Activated CD8-positive, alpha-beta memory T cell treated with anti-CD3 and anti-CD28 coated beads for 4 hours (primary cell): ENCODE measurements at regions not wholly inside any gene's neighbourhood (a gene's known extent, or its start where the extent isn't known, plus 50 kb on each side); places are given as distances from the start of the nearest gene placed in this dataset.

Experiments used
- DNase-seq, 2 donors: peaks; one replicate each; pipeline ENCODE4 v3.0.0-alpha.2; 2020; ENCODE audit warnings: low read depth in 2 of 2

DNA sequence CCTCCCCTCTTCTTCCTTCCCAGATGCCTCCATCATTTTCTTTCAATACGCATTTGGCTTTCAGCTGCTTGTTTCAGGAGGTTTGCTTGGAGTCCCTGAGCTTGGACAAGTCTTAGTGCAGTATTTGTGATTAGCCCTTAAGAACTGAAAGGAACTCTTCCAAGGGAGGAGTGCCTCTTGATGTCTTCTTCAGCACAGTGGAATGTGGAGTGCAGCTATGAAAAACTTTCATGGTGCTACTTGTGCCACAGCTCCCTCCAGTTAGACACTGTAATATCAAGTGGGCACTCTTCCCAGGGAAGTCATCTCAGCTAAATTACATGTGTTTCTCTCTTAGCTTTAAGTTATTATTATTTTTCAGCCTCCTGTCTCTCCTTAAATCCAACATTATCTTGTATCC is 173.1 kb downstream of the NECTIN3 start:
- DNase-seq, result no peak

DNA sequence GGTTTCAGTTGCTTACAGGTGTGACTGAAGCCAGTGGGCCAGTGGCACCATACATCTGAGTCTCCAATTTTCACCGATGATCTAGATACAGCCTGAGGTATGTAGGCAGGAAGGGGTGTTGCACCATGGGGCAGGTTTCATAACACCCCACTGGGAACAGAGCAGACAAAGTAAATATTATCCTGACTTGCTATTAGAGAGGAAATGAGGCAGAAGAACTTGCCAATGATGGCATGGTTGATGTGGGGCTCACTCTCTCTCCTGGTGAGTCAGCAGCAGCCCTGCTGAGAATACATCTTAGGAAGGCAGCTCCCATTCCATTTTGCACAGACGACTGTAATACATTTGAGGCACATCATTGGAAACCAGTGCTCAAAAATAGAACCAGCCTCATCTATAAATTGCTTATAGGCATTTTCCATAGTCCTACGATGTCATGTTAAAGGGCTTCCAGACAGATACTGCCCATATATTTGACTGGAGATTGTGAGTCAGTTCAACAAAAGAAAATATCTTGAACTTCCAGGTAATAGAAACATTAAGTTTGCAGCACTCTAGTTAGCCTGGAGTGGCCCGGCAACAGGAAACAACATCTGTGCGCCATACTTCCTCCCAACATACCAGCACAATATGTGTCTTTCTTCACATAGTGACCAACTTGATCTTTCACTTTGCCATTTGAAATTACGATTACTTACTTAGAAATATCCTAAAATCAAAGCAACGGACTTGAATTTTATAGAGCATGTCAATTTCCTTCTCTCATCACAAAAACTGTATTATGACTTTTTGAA is 175.5 kb downstream of the NECTIN3 start:
- no peak for DNase-seq

DNA sequence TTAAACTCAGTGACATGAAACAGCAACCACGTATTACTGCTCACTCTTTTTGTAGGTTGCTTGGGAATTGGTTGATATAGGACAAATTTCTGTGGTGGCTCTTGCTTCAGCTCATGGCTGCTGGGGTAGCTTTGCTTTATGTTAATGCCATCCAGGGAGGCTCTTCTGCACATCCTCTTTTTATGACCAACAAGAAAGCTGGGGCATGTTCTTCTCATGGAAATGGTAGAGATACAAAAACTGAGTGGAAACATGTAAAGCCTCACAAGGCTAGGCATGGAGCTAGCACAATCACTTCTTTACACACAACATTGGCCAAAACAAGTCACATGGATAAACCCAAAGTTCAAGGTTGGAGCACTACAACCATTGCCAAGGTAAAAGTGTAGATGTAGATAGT is 176.8 kb downstream of the NECTIN3 start:
- no peak for DNase-seq

DNA sequence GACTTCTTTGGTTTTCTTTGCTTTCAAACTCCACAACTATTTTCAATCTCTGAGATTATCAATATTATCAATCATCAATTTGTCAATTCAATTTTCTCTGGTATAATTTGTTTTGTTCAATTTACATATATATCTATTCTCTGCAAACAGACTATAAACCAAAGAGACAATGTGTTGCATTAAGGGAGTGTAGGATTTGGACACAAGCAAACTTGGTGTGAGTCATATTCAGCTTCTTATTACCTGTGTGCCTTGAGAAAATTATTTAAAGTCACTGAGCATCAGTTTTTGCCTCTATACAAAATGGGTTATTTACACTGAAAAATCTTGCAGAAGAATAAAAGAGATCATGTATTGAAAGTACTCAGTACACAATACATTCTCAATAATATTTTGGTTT is 177.8 kb downstream of the NECTIN3 start:
- DNase-seq, result no peak

DNA sequence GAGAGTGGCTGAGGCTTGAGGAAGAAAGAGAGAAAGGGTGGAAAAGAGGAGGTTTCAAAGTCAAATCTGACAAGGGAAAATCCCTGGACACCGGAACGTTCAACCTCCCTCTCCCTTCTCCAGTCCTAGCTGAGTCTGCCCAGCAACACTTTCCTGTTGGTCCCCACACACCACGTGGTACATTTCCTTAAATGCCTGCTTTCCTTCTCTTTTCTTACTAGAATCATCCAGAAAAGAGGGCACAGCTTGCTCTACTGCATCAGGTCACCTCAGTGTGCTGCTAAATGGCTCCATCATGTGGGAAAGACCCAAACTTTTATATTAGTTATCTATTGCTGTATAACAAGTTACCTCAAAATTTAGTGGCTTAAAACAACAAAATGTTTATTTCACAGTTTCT is 181.2 kb downstream of the NECTIN3 start:
- DNase-seq, result no peak

DNA sequence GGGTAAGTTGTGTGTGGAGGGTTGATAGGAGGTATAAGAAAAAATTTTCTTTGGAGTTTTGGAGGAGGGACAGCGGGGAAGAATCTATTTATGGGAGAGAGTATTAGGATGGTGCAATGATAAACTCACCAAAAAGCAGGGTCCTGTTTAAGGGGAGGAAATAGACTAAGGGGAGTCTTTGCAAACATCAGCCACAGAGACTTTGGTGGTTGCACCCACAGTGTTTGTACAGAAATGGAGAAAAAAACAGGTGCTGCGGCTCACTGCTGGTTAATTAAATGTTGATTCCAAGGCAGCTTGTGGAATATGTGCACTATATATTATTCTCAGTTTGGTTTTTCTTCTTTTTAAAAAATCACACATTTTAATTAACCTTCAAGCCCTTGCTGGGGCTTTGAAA is 182.1 kb downstream of the NECTIN3 start:
- DNase-seq, result no peak

DNA sequence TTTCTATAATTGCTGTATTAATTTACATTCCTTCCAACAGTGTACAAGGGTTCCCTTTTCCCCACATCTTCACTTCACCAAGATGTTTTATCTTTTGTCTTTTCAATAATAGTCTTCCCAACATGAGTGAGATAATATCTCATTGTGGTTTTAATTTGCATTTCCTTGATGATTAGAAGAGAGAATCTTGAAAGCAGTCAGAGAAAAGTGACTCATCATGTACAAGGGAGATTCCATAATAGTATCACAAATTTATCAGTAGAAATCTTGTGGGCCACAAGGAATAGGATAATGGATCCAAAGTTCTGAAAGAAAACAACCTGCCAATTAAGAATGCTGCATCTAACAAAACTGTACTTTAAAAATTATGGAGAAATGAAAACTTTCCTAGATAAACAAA is 189.3 kb downstream of the NECTIN3 start:
- DNase-seq, result no peak

DNA sequence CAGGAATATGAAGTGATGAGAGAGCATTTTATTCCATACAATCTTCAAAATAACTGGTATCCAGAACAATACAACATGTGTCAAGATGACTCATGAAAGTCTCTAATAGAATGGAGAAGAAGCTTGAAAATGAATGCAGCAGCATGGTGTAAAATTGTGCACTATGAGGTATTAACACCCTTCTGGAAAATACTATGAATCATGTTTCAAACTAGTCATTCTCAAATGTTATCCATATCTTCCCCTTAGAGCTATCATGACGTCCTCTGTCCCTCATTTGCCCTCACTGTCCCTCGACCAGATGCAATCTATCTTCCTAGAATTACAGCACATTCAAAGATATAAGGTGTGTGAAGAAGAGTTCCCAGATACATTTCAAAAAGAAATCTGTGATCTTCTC is 198.2 kb downstream of the NECTIN3 start:
- DNase-seq, result no peak

DNA sequence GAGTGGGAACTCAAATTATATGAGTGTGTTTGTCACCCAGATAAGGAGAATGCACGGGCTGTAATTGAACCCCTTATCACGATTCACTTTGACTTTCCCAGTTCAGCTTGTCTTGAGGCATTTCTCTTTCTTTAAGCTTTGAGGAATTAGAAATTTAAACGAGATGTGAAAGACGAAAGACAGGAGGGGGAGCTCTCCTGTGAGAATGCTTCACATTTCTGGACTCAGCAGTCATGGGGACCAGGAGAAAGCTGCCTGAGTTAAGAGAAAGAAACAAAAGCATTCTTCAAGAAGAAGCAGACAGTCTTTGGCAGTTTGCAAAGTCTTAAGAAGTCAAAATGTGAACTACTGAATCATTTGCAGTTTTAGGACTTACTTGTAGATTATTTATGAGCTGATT is 205.6 kb downstream of the NECTIN3 start:
- DNase-seq, result no peak

DNA sequence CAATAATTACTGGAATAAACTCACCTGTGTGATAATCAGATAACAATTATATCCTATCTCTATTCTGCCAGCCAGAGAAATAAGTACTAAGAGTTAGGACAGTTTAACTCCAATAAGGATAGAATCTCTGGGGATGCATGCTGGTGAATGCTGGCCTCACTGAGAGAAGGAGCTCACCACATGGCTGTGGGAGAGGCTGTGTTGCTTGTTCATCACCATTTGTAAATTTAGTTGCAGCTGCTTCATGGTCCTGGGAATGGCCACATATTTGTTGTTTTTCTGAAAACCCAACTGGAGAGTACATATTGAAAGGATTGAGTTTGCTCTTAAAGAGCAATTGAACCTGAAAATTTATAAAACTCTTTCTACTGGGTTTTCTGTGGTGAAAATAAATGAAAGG is 207.3 kb downstream of the NECTIN3 start:
- no peak for DNase-seq

DNA sequence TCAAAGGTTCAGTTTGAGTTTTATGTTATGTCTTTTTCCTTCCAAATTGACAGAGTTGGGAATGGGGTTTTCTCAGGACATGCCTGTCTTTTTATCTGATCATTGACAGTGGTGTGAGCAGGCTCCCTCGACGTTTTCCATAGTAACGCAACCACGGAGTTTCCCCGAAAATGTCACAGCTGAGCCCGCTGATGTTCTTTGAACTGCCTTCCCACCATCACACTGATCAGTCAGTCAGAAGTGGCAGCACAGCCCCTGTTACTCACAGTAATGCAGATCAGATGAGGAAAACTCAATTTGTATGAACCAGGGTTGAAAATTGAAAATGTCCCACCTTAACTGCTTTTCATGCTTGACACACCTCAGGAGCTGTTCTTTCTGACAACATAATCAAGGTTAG is 210.4 kb downstream of the NECTIN3 start:
- no peak for DNase-seq

DNA sequence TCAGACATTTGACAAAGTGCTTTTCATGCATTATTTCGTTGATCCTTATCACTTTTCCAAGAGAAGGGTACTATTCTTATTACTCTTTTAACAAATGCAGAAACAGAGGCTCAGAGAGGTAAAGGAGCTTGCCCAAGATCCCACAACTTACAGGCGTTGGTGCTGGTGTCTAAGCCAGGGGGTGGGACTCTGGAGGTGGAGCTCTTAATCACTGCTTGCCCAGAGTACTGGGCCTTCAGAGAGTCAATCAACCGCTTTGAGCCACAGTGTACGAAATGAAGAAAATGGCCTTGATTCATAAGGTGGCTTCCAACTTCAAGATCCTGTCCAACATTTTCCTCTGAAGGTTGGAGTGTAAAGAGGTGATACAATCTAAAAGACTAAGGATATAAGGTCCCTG is 211.5 kb downstream of the NECTIN3 start:
- DNase-seq, result no peak

DNA sequence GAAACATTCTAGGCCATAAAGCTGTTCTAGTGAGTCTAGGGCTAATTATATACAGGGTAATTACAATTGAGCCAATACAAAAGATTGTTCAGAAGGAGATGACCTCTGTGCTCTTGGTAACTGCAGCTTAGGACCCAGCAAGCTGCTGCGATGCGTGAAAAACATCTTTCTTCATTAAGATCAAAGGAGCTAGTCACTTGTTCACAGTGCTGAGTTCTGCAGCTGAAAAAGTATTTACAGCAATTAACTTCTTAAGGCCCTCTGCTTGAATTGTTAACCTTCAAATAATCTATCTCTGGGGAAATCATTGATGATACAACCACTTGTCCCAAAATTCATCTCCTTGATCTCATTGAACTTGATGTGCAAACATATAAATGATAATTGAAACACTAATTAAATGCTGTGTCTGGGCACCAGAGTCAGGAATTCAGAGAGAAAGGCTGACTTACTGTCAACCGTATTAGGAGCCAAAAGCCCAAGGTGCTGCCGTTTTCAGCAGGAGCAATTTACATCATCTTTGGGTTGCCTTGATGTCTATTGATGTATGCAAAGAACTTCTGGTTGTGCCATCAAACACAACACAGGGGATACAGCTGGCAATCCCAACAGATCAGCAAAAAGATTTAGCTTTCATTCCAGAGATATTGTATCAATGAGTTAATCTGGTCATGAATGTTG is 213.0 kb downstream of the NECTIN3 start:
- no peak for DNase-seq

DNA sequence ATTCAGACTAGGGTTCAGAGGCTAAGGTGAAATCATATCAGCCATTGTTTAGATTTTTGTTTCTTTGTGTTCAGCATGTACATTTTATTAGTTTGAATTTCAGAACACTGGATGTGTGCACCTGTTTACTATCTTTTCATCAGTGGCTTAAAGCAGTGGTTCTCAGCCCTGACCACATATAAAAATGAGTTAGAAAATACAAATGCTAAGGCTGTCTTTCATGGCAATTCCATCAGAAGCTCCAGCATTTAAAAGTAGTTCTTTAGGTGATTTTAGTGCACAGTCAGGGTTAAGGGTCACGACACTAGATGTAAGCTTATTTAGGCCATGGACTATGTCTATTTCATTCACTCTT is 213.5 kb downstream of the NECTIN3 start:
- DNase-seq, result no peak

DNA sequence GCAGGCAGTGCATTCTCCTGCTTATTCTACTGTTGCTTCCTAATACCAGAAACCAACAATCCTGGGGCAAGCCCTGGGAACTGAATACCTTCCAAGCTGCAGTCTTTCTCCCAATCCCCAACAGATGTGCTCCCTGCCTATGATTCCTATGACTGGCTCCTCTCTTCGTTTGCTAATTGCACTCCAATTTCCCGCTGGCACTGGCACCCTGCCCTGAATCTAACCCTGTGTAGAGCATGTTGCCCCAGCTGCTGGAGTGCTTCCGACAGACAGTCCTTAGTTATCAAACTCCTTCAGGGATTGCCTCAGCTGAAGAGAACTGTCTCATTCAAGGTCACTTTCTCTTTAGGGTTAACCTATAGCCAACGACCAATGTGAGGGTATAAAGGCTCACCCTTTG is 214.1 kb downstream of the NECTIN3 start:
- DNase-seq, result no peak

DNA sequence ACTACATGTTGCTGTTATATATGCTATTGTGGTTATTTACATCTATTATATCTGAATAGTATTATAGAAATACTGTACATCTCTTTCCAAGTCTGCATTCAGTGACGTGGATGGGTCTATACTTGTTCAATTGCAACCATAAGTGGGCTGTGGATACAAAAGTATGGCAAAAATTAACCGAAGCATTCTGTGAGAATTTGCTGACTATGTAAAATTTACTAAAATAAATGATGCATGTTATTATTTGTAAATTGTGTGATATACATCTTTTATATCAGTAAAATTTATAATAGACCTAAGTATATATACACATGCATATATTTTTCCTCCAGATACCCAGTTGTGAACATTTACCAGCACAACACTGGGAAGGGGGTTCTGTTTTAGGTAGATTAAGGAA is 215.1 kb downstream of the NECTIN3 start:
- DNase-seq, result no peak

DNA sequence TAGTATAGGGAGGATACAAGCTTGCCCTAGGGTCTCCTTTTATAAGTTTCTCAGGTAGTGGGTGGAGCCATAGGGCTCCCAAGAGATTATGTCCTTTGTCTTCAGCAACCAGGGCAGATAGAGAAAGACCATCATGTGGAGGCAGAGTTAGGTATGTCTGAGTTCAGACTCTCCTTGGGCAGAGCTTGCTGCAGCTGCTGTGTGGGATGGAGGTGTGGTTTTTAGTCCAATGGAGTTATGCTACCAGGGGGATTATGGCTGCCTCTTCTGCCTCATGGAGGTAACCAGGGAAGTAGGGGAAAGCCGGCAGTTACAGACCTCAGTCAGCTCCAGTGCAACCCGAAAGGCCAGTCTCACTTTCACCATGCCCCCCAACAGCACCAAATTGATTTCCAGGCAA is 220.5 kb downstream of the NECTIN3 start:
- DNase-seq, result no peak

DNA sequence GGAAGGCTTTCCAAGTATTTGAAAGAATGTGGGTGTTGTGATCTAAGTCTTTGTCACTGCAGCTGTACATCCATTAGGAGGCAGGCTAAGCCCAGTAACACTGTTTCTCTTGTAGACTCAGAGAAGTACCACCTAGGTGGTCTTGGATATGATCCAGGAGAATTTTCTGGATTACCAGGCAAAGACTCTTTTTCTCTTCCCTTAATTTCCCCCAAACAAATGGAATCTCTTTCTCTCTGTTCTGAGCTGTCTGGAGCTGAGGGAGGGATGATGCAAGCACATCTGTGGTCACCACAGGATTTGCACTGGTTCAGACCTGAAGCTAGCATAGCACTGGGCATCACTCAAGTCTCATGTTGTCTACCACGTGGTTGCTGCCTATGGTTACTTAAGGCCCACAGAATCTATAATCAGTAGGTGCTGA is 227.6 kb downstream of the NECTIN3 start:
- DNase-seq, result no peak

DNA sequence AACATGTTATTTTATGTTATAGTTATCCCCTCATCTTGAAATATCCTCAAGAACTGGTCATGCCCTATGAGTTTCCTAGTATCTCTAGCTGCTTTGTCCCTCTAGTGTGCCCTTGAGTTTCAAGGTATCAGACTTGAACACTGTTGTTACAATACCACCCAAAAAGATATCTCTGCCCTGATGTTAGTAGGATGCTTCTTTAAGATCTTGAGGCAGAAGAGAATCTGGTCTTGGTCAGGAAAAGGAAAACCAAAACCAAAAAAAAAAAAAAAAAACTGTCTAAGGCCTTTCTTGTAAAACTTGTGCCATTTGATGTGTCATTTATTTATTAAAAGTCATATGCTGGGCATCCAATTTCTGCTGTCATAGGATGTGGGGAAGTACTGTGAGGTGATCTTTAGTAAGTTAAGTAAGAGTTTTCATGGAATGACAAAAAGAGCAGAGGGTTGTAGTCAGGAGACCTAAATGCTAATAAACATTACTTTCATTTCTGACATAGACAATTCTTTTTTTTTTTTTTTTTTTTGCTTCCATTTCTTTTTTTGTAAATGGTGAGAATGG is 229.7 kb downstream of the NECTIN3 start:
- DNase-seq, result no peak

DNA sequence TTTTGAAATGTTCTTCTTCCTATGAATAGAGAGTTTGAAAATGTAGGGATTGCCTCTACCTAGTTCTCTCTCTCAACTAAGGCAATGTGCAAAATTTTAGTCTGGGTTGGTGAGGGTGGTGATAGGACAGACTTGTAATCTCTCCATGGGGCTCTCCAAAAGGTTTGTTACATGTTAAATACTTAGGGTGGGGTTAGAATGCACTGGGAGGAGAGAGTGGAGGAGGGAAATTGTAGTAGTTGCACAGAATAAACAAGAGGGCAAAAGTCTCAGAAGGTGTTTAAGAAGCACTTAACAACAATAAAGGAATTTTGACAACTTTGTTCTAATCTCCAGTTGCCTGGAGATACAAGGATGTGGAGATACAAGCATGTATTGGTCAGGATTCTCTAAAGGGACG is 230.4 kb downstream of the NECTIN3 start:
- DNase-seq, result no peak

DNA sequence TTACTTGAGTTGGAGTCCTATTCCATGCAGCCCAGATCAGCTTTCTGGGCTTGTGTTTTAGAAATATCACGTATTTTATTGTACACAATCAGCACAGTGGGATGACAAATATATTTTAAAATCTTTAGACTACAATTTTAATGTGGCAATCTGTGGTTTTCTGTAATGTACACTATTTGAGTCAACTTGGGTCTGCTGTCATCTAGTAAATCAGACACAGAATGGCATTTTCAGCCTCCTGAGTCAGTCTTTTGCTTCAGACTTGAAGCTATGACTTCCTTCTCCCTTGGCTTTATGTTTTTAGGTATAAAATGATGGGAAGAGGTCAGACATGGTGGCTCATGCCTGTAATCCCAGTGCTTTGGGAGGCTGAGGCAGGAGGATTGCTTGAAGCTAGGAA is 232.1 kb downstream of the NECTIN3 start:
- no peak for DNase-seq

DNA sequence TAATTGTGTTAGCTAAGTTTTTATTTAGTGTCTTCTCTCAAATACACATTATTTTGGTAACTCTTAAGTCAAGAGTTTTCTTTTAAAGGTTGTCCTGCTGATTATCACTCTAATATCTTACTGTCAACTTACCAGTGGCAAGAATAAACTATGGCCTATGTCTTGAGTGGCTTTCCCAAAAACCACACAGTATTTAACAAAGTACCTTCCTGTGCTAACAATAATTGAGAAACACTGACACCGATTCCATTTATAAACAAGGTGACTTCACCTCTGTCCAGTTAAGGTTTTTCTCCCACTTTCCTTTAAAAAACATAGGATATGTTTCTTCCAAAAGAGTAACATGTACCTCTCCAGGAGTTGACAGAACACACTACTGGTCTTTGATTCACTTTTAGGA is 234.3 kb upstream of the CD96 start:
- DNase-seq, result no peak

DNA sequence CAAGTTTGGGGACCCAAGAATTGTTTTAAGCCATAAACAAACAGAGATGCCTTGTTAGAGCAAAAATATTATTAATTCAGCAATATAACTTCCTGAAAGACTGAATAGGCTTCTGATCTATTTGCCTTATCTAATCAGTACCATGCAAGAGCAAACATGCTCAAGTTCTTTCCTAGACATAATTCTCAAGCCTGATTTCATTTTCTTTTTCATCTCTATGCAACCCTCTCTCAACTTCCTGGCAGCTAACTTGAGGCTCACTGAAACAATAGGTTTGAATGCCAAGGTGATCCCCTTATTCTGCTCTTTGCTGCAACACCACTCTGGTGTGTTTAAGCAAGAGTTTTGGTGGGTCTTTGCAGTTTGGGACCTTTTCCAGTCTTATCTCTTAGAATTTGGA is 230.9 kb upstream of the CD96 start:
- no peak for DNase-seq
